UCSD-AML1 (cell line): ENCODE measurements at regions not wholly inside any gene's neighbourhood (a gene's known extent, or its start where the extent isn't known, plus 50 kb on each side); places are given as distances from the start of the nearest gene placed in this dataset.

Source experiments
- DNase-seq: peaks from one replicate; lab custom pipeline; 2025; ENCODE audit not compliant: unreplicated experiment; lab: John Stamatoyannopoulos, UW

GRCh38 chr15:94749811-94750617, 518.7 kb downstream of the MCTP2 start:
- DNase-seq, result peak; percentile 13

GRCh38 chr15:94760348-94760747, 529.0 kb downstream of the MCTP2 start:
- no peak for DNase-seq

- no peak for DNase-seq
Observed at GRCh38 chr15:94761574-94761973, 530.2 kb downstream of the MCTP2 start.

GRCh38 chr15:94769089-94769488, 537.7 kb downstream of the MCTP2 start:
- DNase-seq, result no peak

GRCh38 chr15:94770199-94770598, 538.8 kb downstream of the MCTP2 start:
- no peak for DNase-seq

GRCh38 chr15:94777037-94777436, 545.7 kb downstream of the MCTP2 start:
- no peak for DNase-seq

GRCh38 chr15:94778840-94779239, 547.5 kb downstream of the MCTP2 start:
- no peak for DNase-seq

GRCh38 chr15:94780166-94780565, 548.8 kb downstream of the MCTP2 start:
- DNase-seq, result no peak

GRCh38 chr15:94785091-94785490, 553.7 kb downstream of the MCTP2 start:
- no peak for DNase-seq

- DNase-seq, result no peak
Observed at GRCh38 chr15:94791008-94791407, 559.6 kb downstream of the MCTP2 start.

- DNase-seq, result no peak
Observed at GRCh38 chr15:94791510-94791909, 560.1 kb downstream of the MCTP2 start.

- no peak for DNase-seq
Observed at GRCh38 chr15:94792196-94792595, 560.8 kb downstream of the MCTP2 start.

- no peak for DNase-seq
Observed at GRCh38 chr15:94793207-94793606, 561.8 kb downstream of the MCTP2 start.

GRCh38 chr15:94793641-94794040, 562.3 kb downstream of the MCTP2 start:
- no peak for DNase-seq

- DNase-seq, result no peak
Observed at GRCh38 chr15:94804613-94805012, 573.3 kb downstream of the MCTP2 start.

- no peak for DNase-seq
Observed at GRCh38 chr15:94815110-94815731, 583.9 kb downstream of the MCTP2 start.

- DNase-seq, result no peak
Observed at GRCh38 chr15:94815914-94816313, 584.6 kb downstream of the MCTP2 start.

GRCh38 chr15:94829887-94830884, 598.8 kb downstream of the MCTP2 start:
- DNase-seq, result no peak

- DNase-seq, result no peak
Observed at GRCh38 chr15:94834000-94834399, 602.6 kb downstream of the MCTP2 start.

- DNase-seq, result no peak
Observed at GRCh38 chr15:94834494-94834893, 603.1 kb downstream of the MCTP2 start.

- no peak for DNase-seq
Observed at GRCh38 chr15:94838281-94838680, 606.9 kb downstream of the MCTP2 start.
